NB4 (cell line): ENCODE measurements at regions not wholly inside any gene's neighbourhood (a gene's known extent, or its start where the extent isn't known, plus 50 kb on each side); places are given as distances from the start of the nearest gene placed in this dataset.

Source experiments
- CTCF ChIP-seq: IDR thresholded peaks from one replicate; pipeline ENCODE4 v1.5.1; 2012; ENCODE audit warnings: low read depth, low read length
- MAX ChIP-seq: IDR thresholded peaks from 2 replicates; pipeline ENCODE4 v1.6.1; 2011; ENCODE audit warnings: low read depth, low read length
- POLR2A ChIP-seq: IDR thresholded peaks from 2 replicates; pipeline ENCODE4 v1.6.1; 2011; ENCODE audit warnings: mild to moderate bottlenecking; ENCODE audit not compliant: insufficient read length; ENCODE audit errors: extremely low read depth

GRCh38 chr15:38690719-38691332, 126.2 kb upstream of the RASGRP1 start:
- TF ChIP-seq CTCF, result peak; percentile 81
- no peak for TF ChIP-seq MAX
- no peak for TF ChIP-seq POLR2A
